SK-N-SH (cell line): ENCODE measurements at regions not wholly inside any gene's neighbourhood (a gene's known extent, or its start where the extent isn't known, plus 50 kb on each side); places are given as distances from the start of the nearest gene placed in this dataset.

ENCODE experiments used
- CTCF ChIA-PET: fragments of 300-600, 350-600 bp; formaldehyde crosslinking; extraction: SDS; loops from one replicate; lab custom pipeline; 2021; lab: Yijun Ruan, JAX
- POLR2A ChIA-PET: fragments of 350-600 bp; sonication (Branson Sonifier 250); formaldehyde crosslinking; extraction: SDS; loops from one replicate; lab custom pipeline; 2020; ENCODE audit warnings: antibody characterized with exemption, inconsistent platforms; lab: Yijun Ruan, JAX
- DNase-seq: peaks from one replicate; pipeline ENCODE4 v3.0.0; 2012
- H2AFZ ChIP-seq: fragments of 200-600 bp; sonication (generic); 2 replicates; pipeline ENCODE4 v1.8.1; 2016; ENCODE audit warnings: antibody characterized with exemption, mild to moderate bottlenecking, low read depth
- H3F3A ChIP-seq: fragments of 200-600 bp; sonication (generic); replicated peaks from 2 replicates; pipeline ENCODE3; 2016; ENCODE audit warnings: antibody characterized with exemption, mild to moderate bottlenecking; ENCODE audit not compliant: insufficient read depth
- H3K27ac ChIP-seq, 2 experiments: fragments of 200-500 bp in 1 of 2; fragments of 200-600 bp in 1 of 2; sonication (Bioruptor generic) in 1 of 2; sonication (generic), shearing (Covaris generic) in 1 of 2; 2 replicates each; pipeline versions ENCODE4 v1.5.1 to v1.6.1; 2014 to 2016; ENCODE audit warnings: low read depth in 2 of 2, inconsistent platforms in 1 of 2, low read length in 1 of 2, mild to moderate bottlenecking in 1 of 2, mixed read lengths in 1 of 2
- H3K27me3 ChIP-seq: fragments of 200-600 bp; sonication (generic), shearing (Covaris generic); 2 replicates; pipeline ENCODE4 v1.6.1; 2016; ENCODE audit warnings: mixed run types; ENCODE audit not compliant: insufficient read depth
- H3K36me3 ChIP-seq, 2 experiments: fragments of 200-500 bp in 1 of 2; fragments of 200-600 bp in 1 of 2; sonication (Bioruptor generic) in 1 of 2; sonication (generic) in 1 of 2; replicated peaks in 1 of 2; 2 replicates each; pipeline versions ENCODE3 to v1.5.1; 2014 to 2016; ENCODE audit warnings: low read length in 1 of 2, mild to moderate bottlenecking in 1 of 2; ENCODE audit not compliant: insufficient read depth in 2 of 2, control insufficient read depth in 1 of 2
- H3K4me1 ChIP-seq, 2 experiments: fragments of 200-500 bp in 1 of 2; fragments of 200-600 bp in 1 of 2; sonication (Bioruptor generic) in 1 of 2; sonication (generic), shearing (Covaris generic) in 1 of 2; 2 replicates each; pipeline versions ENCODE4 v1.5.1 to v1.6.1; 2014 to 2016; ENCODE audit warnings: low read depth in 1 of 2, low read length in 1 of 2, mixed run types in 1 of 2; ENCODE audit not compliant: insufficient read depth in 2 of 2, control insufficient read depth in 1 of 2
- H3K4me2 ChIP-seq: fragments of 200-600 bp; sonication (generic), shearing (Covaris generic); 2 replicates; pipeline ENCODE4 v1.6.1; 2017; ENCODE audit warnings: mixed run types
- H3K4me3 ChIP-seq, 2 experiments: fragments of 200-500 bp in 1 of 2; fragments of 200-600 bp in 1 of 2; sonication (Bioruptor generic) in 1 of 2; sonication (generic), shearing (Covaris generic) in 1 of 2; 2 replicates each; pipeline versions ENCODE4 v1.5.1 to v1.8.1; 2014 to 2016; ENCODE audit warnings: low read depth in 2 of 2, inconsistent platforms in 1 of 2, low read length in 1 of 2, mild to moderate bottlenecking in 1 of 2, mixed read lengths in 1 of 2, moderate library complexity in 1 of 2
- H3K79me2 ChIP-seq: fragments of 200-600 bp; sonication (generic); 2 replicates; pipeline ENCODE4 v1.8.1; 2017; ENCODE audit warnings: mild to moderate bottlenecking; ENCODE audit not compliant: insufficient read depth
- H3K9ac ChIP-seq: fragments of 200-600 bp; sonication (generic); 2 replicates; pipeline ENCODE4 v1.6.1; 2017; ENCODE audit warnings: mixed run types
- H3K9me2 ChIP-seq: fragments of 200-600 bp; sonication (generic); 2 replicates; pipeline ENCODE4 v1.6.1; 2017; ENCODE audit warnings: mixed run types
- H3K9me3 ChIP-seq: fragments of 200-600 bp; sonication (generic); 2 replicates; pipeline ENCODE4 v1.6.1; 2017; ENCODE audit warnings: mixed run types, mild to moderate bottlenecking, moderate library complexity
- H4K20me1 ChIP-seq: fragments of 200-600 bp; sonication (generic); 2 replicates; pipeline ENCODE4 v1.6.1; 2017; ENCODE audit warnings: mild to moderate bottlenecking, mixed run types; ENCODE audit not compliant: insufficient read depth
- EP300 ChIP-seq, 2 experiments: IDR thresholded peaks; 2 replicates each; pipeline versions ENCODE4 v1.4.0 to v1.6.1; 2012; ENCODE audit warnings: borderline replicate concordance in 1 of 2, low read depth in 1 of 2, low read length in 1 of 2
- EZH2phosphoT487 ChIP-seq: fragments of 200-600 bp; sonication (generic); IDR thresholded peaks from 2 replicates; pipeline ENCODE4 v1.6.1; 2017; ENCODE audit warnings: low read depth, mixed run types, mild to moderate bottlenecking, antibody characterized with exemption, moderate library complexity, borderline replicate concordance
- FOSL2 ChIP-seq: IDR thresholded peaks from 2 replicates; pipeline ENCODE4 v1.4.0; 2012; ENCODE audit warnings: low read depth, mild to moderate bottlenecking, moderate library complexity, borderline replicate concordance
- GATA2 ChIP-seq: sonication (generic); formaldehyde crosslinking; IDR thresholded peaks from 2 replicates; pipeline ENCODE4 v1.5.0; 2020; ENCODE audit warnings: mild to moderate bottlenecking, missing genetic modification reagents
- JUND ChIP-seq: IDR thresholded peaks from 2 replicates; pipeline ENCODE4 v1.4.0; 2012
- NRF1 ChIP-seq: IDR thresholded peaks from 2 replicates; pipeline ENCODE4 v1.6.1; 2012; ENCODE audit warnings: low read depth, mild to moderate bottlenecking, low read length
- PBX3 ChIP-seq: IDR thresholded peaks from 2 replicates; pipeline ENCODE4; 2012
- TCF12 ChIP-seq: IDR thresholded peaks from 2 replicates; pipeline ENCODE4 v1.4.0; 2012
- TEAD4 ChIP-seq: IDR thresholded peaks from 2 replicates; pipeline ENCODE4 v1.4.0; 2012; ENCODE audit warnings: mild to moderate bottlenecking, borderline replicate concordance; ENCODE audit not compliant: insufficient read depth
- WGBS: methylation state at CpG from one replicate; pipeline ENCODE4 v1.1.6; 2017; ENCODE audit warnings: low lambda C conversion rate; 5-methylcytosine and 5-hydroxymethylcytosine counted together
- TF ChIP-seq, protein P1 (sequence below): IDR thresholded peaks from 2 replicates; pipeline ENCODE4 v1.4.0; 2012; ENCODE audit warnings: low read depth, borderline replicate concordance

DNA sequence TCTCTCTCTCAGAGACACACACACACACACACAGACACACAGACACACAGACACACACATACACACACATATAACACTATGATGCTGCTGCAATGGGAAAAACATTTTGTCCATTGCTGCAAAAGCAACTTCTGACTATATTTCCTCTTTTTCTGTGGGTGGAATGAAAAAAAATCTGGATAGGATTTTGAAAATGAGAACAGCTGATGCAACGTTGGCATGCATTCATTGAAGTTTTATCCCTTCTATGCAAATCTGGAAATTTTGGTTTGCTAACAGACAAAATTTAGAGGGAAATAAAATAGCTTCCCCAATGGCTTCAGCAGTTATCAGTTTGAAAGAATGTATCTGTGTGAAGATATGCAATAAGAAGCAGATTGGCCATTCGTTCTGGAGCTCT is 763.4 kb upstream of the GRM7 start (continued):
- no peak for TF ChIP-seq NRF1
- no peak for TF ChIP-seq TEAD4
- TF ChIP-seq PBX3, result no peak
- TF ChIP-seq TCF12, result no peak

GRCh38 chr3:6098516-6099157 is 762.3 kb upstream of the GRM7 start:
- Histone ChIP-seq H3K27ac (no peak overlapping the region), H3K4me2 (no peak overlapping the region), H3K4me1 (no peaks in the 10 kb centered on the region), H3K79me2 (no peaks in the 10 kb centered on the region), H3K36me3 (no peaks in the 10 kb centered on the region), H3F3A (no peaks in the 10 kb centered on the region), H3K27me3 (no peaks in the 10 kb centered on the region), H3K9me2 (no peaks in the 10 kb centered on the region), H2AFZ (no peak overlapping the region), H3K9ac (no peak overlapping the region), H4K20me1 (no peaks in the 10 kb centered on the region), H3K9me3 (no peaks in the 10 kb centered on the region), H3K4me3 (no peak overlapping the region)
- TF ChIP-seq GATA2 (CRISPR knock-in tag) (no peak), JUND (no peak)
- WGBS, result 4% methylated on average over 3 of the region's 3 CpGs
- no peak for DNase-seq
- POLR2A ChIA-PET, result no interaction called here
- CTCF ChIA-PET, result interaction anchor here (1.1 kb wide), 1 partner anchor 41 kb away, joined by 3 read pairs; no protein-coding TSS in a partner anchor

GRCh38 chr3:6099458-6100075 is 761.3 kb upstream of the GRM7 start:
- Histone ChIP-seq H3K4me3 (no peak overlapping the region), H3K36me3 (no peaks in the 10 kb centered on the region), H3K4me1 (no peaks in the 10 kb centered on the region), H3K9me2 (no peaks in the 10 kb centered on the region), H3K4me2 (no peak overlapping the region), H3K9me3 (no peaks in the 10 kb centered on the region), H4K20me1 (no peaks in the 10 kb centered on the region), H3K79me2 (no peaks in the 10 kb centered on the region), H3K9ac (no peak overlapping the region), H2AFZ (no peak overlapping the region), H3F3A (no peaks in the 10 kb centered on the region), H3K27me3 (no peaks in the 10 kb centered on the region), H3K27ac (no peak overlapping the region)
- ChIA-PET CTCF (no interaction called here), POLR2A (no interaction called here)
- 33% methylated on average over 5 of the region's 5 CpGs for WGBS
- TF ChIP-seq, protein P1, sequence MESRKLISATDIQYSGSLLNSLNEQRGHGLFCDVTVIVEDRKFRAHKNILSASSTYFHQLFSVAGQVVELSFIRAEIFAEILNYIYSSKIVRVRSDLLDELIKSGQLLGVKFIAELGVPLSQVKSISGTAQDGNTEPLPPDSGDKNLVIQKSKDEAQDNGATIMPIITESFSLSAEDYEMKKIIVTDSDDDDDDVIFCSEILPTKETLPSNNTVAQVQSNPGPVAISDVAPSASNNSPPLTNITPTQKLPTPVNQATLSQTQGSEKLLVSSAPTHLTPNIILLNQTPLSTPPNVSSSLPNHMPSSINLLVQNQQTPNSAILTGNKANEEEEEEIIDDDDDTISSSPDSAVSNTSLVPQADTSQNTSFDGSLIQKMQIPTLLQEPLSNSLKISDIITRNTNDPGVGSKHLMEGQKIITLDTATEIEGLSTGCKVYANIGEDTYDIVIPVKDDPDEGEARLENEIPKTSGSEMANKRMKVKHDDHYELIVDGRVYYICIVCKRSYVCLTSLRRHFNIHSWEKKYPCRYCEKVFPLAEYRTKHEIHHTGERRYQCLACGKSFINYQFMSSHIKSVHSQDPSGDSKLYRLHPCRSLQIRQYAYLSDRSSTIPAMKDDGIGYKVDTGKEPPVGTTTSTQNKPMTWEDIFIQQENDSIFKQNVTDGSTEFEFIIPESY, result no peak
- no peak for TF ChIP-seq EZH2phosphoT487
- no peak for TF ChIP-seq FOSL2
- no peak for TF ChIP-seq PBX3
- no peak for TF ChIP-seq EP300 (IDR thresholded peaks at IDR 0.05; ENCODE audit: borderline replicate concordance in 1 of 2, low read depth in 1 of 2, low read length in 1 of 2)
- TF ChIP-seq NRF1, result no peak
- no peak for DNase-seq
